IMR-90 (cell line): ENCODE measurements at regions not wholly inside any gene's neighbourhood (a gene's known extent, or its start where the extent isn't known, plus 50 kb on each side); places are given as distances from the start of the nearest gene placed in this dataset.

Experiments
- ATAC-seq: fragments of 200-7000 bp; cut with Tn5 transposase; 2 replicates; pipeline ENCODE4 v1.9.1; 2020; ENCODE audit warnings: low read depth, mild to moderate bottlenecking, moderate library complexity
- BruUV-seq: library from RNA; stranded (reverse); fragments of 400-500 nt; replicated peaks from 2 replicates; lab custom pipeline; 2021; lab: Mats Ljungman, UMichigan
- CTCF ChIA-PET: fragments of 300-600 bp; formaldehyde crosslinking; extraction: SDS; loops from one replicate; lab custom pipeline; 2021; ENCODE audit warnings: antibody characterized with exemption; lab: Yijun Ruan, JAX
- POLR2A ChIA-PET: fragments of 300-600 bp; sonication (Branson Sonifier 250); formaldehyde crosslinking; loops from one replicate; lab custom pipeline; 2022; ENCODE audit warnings: antibody characterized with exemption; ENCODE audit not compliant: unreplicated experiment; lab: Charles Lee
- DNase-seq: peaks from one replicate; pipeline ENCODE4 v3.0.0; 2013
- H2AFZ ChIP-seq: replicated peaks from 2 replicates; pipeline ENCODE3; 2013; ENCODE audit warnings: low read length, mild to moderate bottlenecking; ENCODE audit not compliant: poor library complexity
- H2AK5ac ChIP-seq: 2 replicates; pipeline ENCODE4 v1.6.1; 2013; ENCODE audit warnings: low read depth, low read length, inconsistent platforms
- H2AK9ac ChIP-seq: replicated peaks from 2 replicates; pipeline ENCODE3; 2013; ENCODE audit warnings: mild to moderate bottlenecking, low read depth, low read length, moderate library complexity; ENCODE audit not compliant: poor library complexity
- H2BK120ac ChIP-seq: 2 replicates; pipeline ENCODE4 v1.6.1; 2013; ENCODE audit warnings: low read depth, low read length, inconsistent platforms
- H2BK15ac ChIP-seq: 3 replicates; pipeline ENCODE4 v1.6.1; 2013; ENCODE audit warnings: low read depth, low read length, inconsistent platforms
- H2BK20ac ChIP-seq: 2 replicates; pipeline ENCODE4 v1.6.1; 2013; ENCODE audit warnings: low read depth, mild to moderate bottlenecking, inconsistent platforms, low read length, moderate library complexity
- H2BK5ac ChIP-seq: 2 replicates; pipeline ENCODE4 v1.6.1; 2013; ENCODE audit warnings: mild to moderate bottlenecking, low read depth, low read length, inconsistent platforms; ENCODE audit not compliant: poor library complexity, severe bottlenecking
- H3K14ac ChIP-seq: replicated peaks from 2 replicates; pipeline ENCODE4 v1.6.1; 2013; ENCODE audit warnings: low read depth, low read length, inconsistent platforms
- H3K18ac ChIP-seq: 2 replicates; pipeline ENCODE4 v1.6.1; 2013; ENCODE audit warnings: low read depth, low read length, control low read depth
- H3K23ac ChIP-seq: 2 replicates; pipeline ENCODE4 v1.6.1; 2013; ENCODE audit warnings: low read depth, low read length, inconsistent platforms
- H3K27ac ChIP-seq: 2 replicates; pipeline ENCODE4 v1.5.1; 2013; ENCODE audit warnings: mild to moderate bottlenecking, control low read depth, low read length; ENCODE audit not compliant: insufficient read depth
- H3K27me3 ChIP-seq: 2 replicates; pipeline ENCODE4 v1.6.1; 2013; ENCODE audit warnings: low read length; ENCODE audit not compliant: control insufficient read depth, insufficient read depth
- H3K36me3 ChIP-seq: 2 replicates; pipeline ENCODE4 v1.6.1; 2013; ENCODE audit warnings: low read length, mixed read lengths; ENCODE audit not compliant: control insufficient read depth, insufficient read depth
- H3K4ac ChIP-seq: 2 replicates; pipeline ENCODE4 v1.6.1; 2013; ENCODE audit warnings: low read depth, low read length, inconsistent platforms
- H3K4me1 ChIP-seq: 2 replicates; pipeline ENCODE4 v1.6.1; 2013; ENCODE audit warnings: low read length, mixed read lengths; ENCODE audit not compliant: control insufficient read depth, insufficient read depth
- H3K4me2 ChIP-seq: 2 replicates; pipeline ENCODE4 v1.6.1; 2013; ENCODE audit warnings: low read depth, mild to moderate bottlenecking, control low read depth, low read length, moderate library complexity
- H3K4me3 ChIP-seq: 2 replicates; pipeline ENCODE4 v1.5.1; 2013; ENCODE audit warnings: low read depth, mild to moderate bottlenecking, control low read depth, low read length, moderate library complexity; ENCODE audit not compliant: insufficient read depth
- H3K56ac ChIP-seq: 2 replicates; pipeline ENCODE4 v1.6.1; 2013; ENCODE audit warnings: low read length, inconsistent platforms; ENCODE audit not compliant: insufficient read depth; ENCODE audit errors: extremely low read depth
- H3K79me1 ChIP-seq, 2 experiments: 2 replicates each; pipeline ENCODE4 v1.6.1; 2013; ENCODE audit warnings: low read length in 2 of 2, inconsistent platforms in 1 of 2, low read depth in 1 of 2
- H3K9ac ChIP-seq: 2 replicates; pipeline ENCODE4 v1.6.1; 2013; ENCODE audit warnings: low read depth, low read length, control low read depth
- H3K9me1 ChIP-seq: 2 replicates; pipeline ENCODE4 v1.6.1; 2013; ENCODE audit warnings: low read length, inconsistent platforms; ENCODE audit not compliant: insufficient read depth
- H3K9me3 ChIP-seq: 2 replicates; pipeline ENCODE4 v1.6.1; 2013; ENCODE audit warnings: low read length; ENCODE audit not compliant: control insufficient read depth, insufficient read depth
- H4K20me1 ChIP-seq: 2 replicates; pipeline ENCODE4 v1.6.1; 2013; ENCODE audit warnings: low read length, inconsistent platforms; ENCODE audit not compliant: insufficient read depth
- H4K5ac ChIP-seq: 2 replicates; pipeline ENCODE4 v1.6.1; 2013; ENCODE audit warnings: mild to moderate bottlenecking, low read depth, low read length, control low read depth
- H4K8ac ChIP-seq, 2 experiments: 2 replicates each; pipeline ENCODE4 v1.6.1; 2013; ENCODE audit warnings: low read depth in 2 of 2, low read length in 2 of 2, control low read depth in 1 of 2, inconsistent platforms in 1 of 2
- H4K91ac ChIP-seq: 2 replicates; pipeline ENCODE4 v1.6.1; 2013; ENCODE audit warnings: low read depth, low read length, inconsistent platforms; ENCODE audit not compliant: insufficient read depth
- BHLHE40 ChIP-seq: fragments of 150-350 bp; IDR thresholded peaks from 2 replicates; pipeline ENCODE4 v1.6.1; 2016; ENCODE audit warnings: mild to moderate bottlenecking, low read depth, low read length
- CEBPB ChIP-seq: IDR thresholded peaks from 2 replicates; pipeline ENCODE4 v1.6.1; 2012; ENCODE audit warnings: low read depth, low read length, improper control_type of control experiment
- CHD1 ChIP-seq: IDR thresholded peaks from 2 replicates; pipeline ENCODE4 v1.6.1; 2012; ENCODE audit warnings: low read depth, low read length, improper control_type of control experiment
- CTCF ChIP-seq: conservative IDR thresholded peaks from 2 replicates; pipeline ENCODE4 v1.5.1; 2012; ENCODE audit warnings: mild to moderate bottlenecking, low read depth, low read length, improper control_type of control experiment
- FOS ChIP-seq: fragments of 150-350 bp; IDR thresholded peaks from 2 replicates; pipeline ENCODE4 v1.6.1; 2016; ENCODE audit warnings: low read depth, low read length
- MAFK ChIP-seq: IDR thresholded peaks from 2 replicates; pipeline ENCODE4 v1.6.1; 2012; ENCODE audit warnings: low read depth, low read length, improper control_type of control experiment
- MAZ ChIP-seq: IDR thresholded peaks from 2 replicates; pipeline ENCODE4 v1.6.1; 2012; ENCODE audit warnings: low read depth, mild to moderate bottlenecking, low read length, improper control_type of control experiment, moderate library complexity, borderline replicate concordance
- MXI1 ChIP-seq: IDR thresholded peaks from 2 replicates; pipeline ENCODE4 v1.6.1; 2012; ENCODE audit warnings: low read depth, mild to moderate bottlenecking, low read length, moderate library complexity, borderline replicate concordance
- NFE2L2 ChIP-seq: fragments of 150-350 bp; IDR thresholded peaks from 2 replicates; pipeline ENCODE4 v1.6.1; 2016; ENCODE audit warnings: low read depth, mild to moderate bottlenecking, low read length
- POLR2A ChIP-seq: IDR thresholded peaks from 2 replicates; pipeline ENCODE4 v1.6.1; 2012; ENCODE audit warnings: mild to moderate bottlenecking, low read depth, low read length
- RAD21 ChIP-seq: IDR thresholded peaks from 2 replicates; pipeline ENCODE4 v1.6.1; 2012; ENCODE audit warnings: low read length, improper control_type of control experiment
- RCOR1 ChIP-seq: IDR thresholded peaks from 2 replicates; pipeline ENCODE4 v1.6.1; 2012; ENCODE audit warnings: mild to moderate bottlenecking, low read length, improper control_type of control experiment; ENCODE audit not compliant: insufficient replicate concordance
- RFX5 ChIP-seq: IDR thresholded peaks from 2 replicates; pipeline ENCODE4 v1.8.0; 2012; ENCODE audit warnings: low read depth, mild to moderate bottlenecking, low read length, moderate library complexity
- SMC3 ChIP-seq: fragments of 150-350 bp; IDR thresholded peaks from 2 replicates; pipeline ENCODE4 v1.6.1; 2016; ENCODE audit warnings: low read depth, mild to moderate bottlenecking, antibody characterized with exemption, low read length, moderate library complexity
- USF2 ChIP-seq: fragments of 150-350 bp; IDR thresholded peaks from 2 replicates; pipeline ENCODE4 v1.6.1; 2017; ENCODE audit warnings: mild to moderate bottlenecking, antibody characterized with exemption, low read length, low read depth
- WGBS, 2 experiments: methylation state at CpG; one replicate each; pipeline versions ENCODE4 v1.1.5 to v1.1.7; 2013; ENCODE audit warnings: missing lambda C conversion rate in 2 of 2; ENCODE audit not compliant: insufficient read length in 1 of 2; ENCODE audit errors: extremely low coverage in 2 of 2; 5-methylcytosine and 5-hydroxymethylcytosine counted together
- dilution Hi-C: fragments of 300-500 bp; cut with HindIII; formaldehyde crosslinking; loops from one replicate; pipeline ENCODE4 v1.14.3; 2018; ENCODE audit warnings: low sequenced_read_pairs; ENCODE audit not compliant: unreplicated experiment
- in situ Hi-C: fragments of 300-500 bp; cut with MboI; formaldehyde crosslinking; loops from 3 replicates; pipeline ENCODE4 v1.14.3; 2019; ENCODE audit warnings: low sequenced_read_pairs, inconsistent platforms, mixed read lengths
- intact Hi-C: fragments of 100-400 bp; cut with micrococcal nuclease; formaldehyde crosslinking; loops from 2 replicates; pipeline ENCODE4 v1.10.0; 2022
- TF ChIP-seq, protein P1 (sequence below): fragments of 150-350 bp; IDR thresholded peaks from 2 replicates; pipeline ENCODE4 v1.6.1; 2016; ENCODE audit warnings: low read depth, mild to moderate bottlenecking, low read length, moderate library complexity, borderline replicate concordance

DNA sequence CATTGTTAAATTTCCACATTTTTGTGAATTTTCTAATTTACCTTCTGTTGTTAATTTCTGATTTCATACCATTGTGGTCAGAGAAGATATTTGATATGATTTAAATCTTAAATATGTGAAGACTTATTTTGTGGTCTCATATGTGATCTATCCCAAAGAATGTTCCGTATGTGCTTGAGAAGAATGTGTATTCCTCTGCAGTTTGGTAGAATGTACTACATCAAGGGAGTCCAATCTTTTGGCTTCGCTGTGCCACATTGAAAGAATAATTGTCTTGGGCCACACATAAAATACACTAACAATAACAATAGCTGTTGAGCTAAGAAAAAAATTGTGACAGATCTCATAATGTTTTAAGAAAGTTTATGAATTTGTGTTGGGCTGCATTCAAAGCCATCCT is 140.7 kb upstream of the PRNP start:
- no peak overlapping the region; the same call in 1 of the 2 replicates for H3K4me2 ChIP-seq
- H2BK15ac ChIP-seq = peak overlapping the region; percentile 100; the same call in 2 of the 3 replicates
- peak overlapping the region; percentile 86; the same call in 1 of the 2 replicates for H3K18ac ChIP-seq
- no peak overlapping the region for H2AFZ ChIP-seq
- H3K27me3 ChIP-seq = no peaks in the 10 kb centered on the region
- H4K91ac ChIP-seq = no peak overlapping the region
- peak overlapping the region; percentile 99 for H2BK20ac ChIP-seq
- H3K9me1 ChIP-seq = peaks cover 7% of the 10 kb centered on the region
- H3K56ac ChIP-seq = no peak overlapping the region
- peak overlapping the region; percentile 98 for H2BK5ac ChIP-seq
- H3K4me1 ChIP-seq = peaks cover 16% of the 10 kb centered on the region
- H3K79me1 ChIP-seq = 0 out of 4 replicates have a peak, but pooled peaks cover 0 to 5% of the 10 kb centered on the region in 2 experiments
- H3K36me3 ChIP-seq = no peaks in the 10 kb centered on the region
- 0 out of 2 replicates have a peak overlapping the region, but pooled peaks have one; percentile 43 for H3K14ac ChIP-seq
- no CpG with 5 or more reads among the region's 2 CpGs for WGBS, 2 experiments
- no peak overlapping the region for H4K5ac ChIP-seq
- intact Hi-C loops (loop anchor here (2.0 kb wide), 1 partner anchor 33 kb away; no protein-coding TSS in a partner anchor), in situ Hi-C loops (no loop called here), dilution Hi-C loops (no loop called here)
- no peak overlapping the region for H3K4me3 ChIP-seq
- DNase-seq (peak; percentile 41), ATAC-seq (no peak)
- peak overlapping the region; percentile 74 for H2AK5ac ChIP-seq
- ChIA-PET POLR2A (no interaction called here), CTCF (no interaction called here)
- no peak overlapping the region for H3K27ac ChIP-seq
- no peak overlapping the region for H3K23ac ChIP-seq
- TF ChIP-seq, protein P1, sequence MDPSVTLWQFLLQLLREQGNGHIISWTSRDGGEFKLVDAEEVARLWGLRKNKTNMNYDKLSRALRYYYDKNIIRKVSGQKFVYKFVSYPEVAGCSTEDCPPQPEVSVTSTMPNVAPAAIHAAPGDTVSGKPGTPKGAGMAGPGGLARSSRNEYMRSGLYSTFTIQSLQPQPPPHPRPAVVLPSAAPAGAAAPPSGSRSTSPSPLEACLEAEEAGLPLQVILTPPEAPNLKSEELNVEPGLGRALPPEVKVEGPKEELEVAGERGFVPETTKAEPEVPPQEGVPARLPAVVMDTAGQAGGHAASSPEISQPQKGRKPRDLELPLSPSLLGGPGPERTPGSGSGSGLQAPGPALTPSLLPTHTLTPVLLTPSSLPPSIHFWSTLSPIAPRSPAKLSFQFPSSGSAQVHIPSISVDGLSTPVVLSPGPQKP = no peak
- TF ChIP-seq MAZ (no peak), RCOR1 (no peak), POLR2A (no peak), RAD21 (no peak), FOS (no peak), MAFK (no peak), CTCF (no peak), BHLHE40 (no peak), MXI1 (no peak), RFX5 (no peak), NFE2L2 (no peak), USF2 (no peak), CEBPB (no peak), SMC3 (no peak), CHD1 (no peak)
- no TSS peak for BruUV-seq
- H4K8ac ChIP-seq = peak overlapping the region in 1 of 2 experiments; percentile 95; a peak in 2 of 4 replicates
- H2AK9ac ChIP-seq = no peak overlapping the region
- no peak overlapping the region for H3K9ac ChIP-seq
- peak overlapping the region; percentile 99 for H2BK120ac ChIP-seq
- H3K4ac ChIP-seq = peak overlapping the region; percentile 99; the same call in 1 of the 2 replicates
- no peaks in the 10 kb centered on the region for H4K20me1 ChIP-seq
- peaks cover 5% of the 10 kb centered on the region; the same call in 1 of the 2 replicates for H3K9me3 ChIP-seq
